Gastrocnemius medialis (tissue), 4 donors: ENCODE measurements at regions not wholly inside any gene's neighbourhood (a gene's known extent, or its start where the extent isn't known, plus 50 kb on each side); places are given as distances from the start of the nearest gene placed in this dataset.

Experiments
- POLR2A ChIP-seq, 2 donors: fragments of 450-650 bp; IDR thresholded peaks; one replicate each; pipeline ENCODE4 v1.6.1; 2017; ENCODE audit warnings: antibody characterized with exemption in 2 of 2, mild to moderate bottlenecking in 2 of 2, moderate library complexity in 2 of 2
- TF ChIP-seq, protein P1 (sequence below), 5 experiments: fragments of 450-650 bp in 3 of 5; fragments of 200-600 bp in 2 of 5; sonication (generic) in 2 of 5; IDR thresholded peaks in 4 of 5; conservative IDR thresholded peaks in 1 of 5; 1 replicate in 4 of 5; 2 replicates in 1 of 5; pipeline ENCODE4 v1.5.1; 2016 to 2019; ENCODE audit warnings: antibody characterized with exemption in 5 of 5, mild to moderate bottlenecking in 3 of 5, moderate library complexity in 3 of 5

GRCh38 chr3:26015752-26016151 is 225.9 kb downstream of the OXSM start:
- TF ChIP-seq, protein P1, sequence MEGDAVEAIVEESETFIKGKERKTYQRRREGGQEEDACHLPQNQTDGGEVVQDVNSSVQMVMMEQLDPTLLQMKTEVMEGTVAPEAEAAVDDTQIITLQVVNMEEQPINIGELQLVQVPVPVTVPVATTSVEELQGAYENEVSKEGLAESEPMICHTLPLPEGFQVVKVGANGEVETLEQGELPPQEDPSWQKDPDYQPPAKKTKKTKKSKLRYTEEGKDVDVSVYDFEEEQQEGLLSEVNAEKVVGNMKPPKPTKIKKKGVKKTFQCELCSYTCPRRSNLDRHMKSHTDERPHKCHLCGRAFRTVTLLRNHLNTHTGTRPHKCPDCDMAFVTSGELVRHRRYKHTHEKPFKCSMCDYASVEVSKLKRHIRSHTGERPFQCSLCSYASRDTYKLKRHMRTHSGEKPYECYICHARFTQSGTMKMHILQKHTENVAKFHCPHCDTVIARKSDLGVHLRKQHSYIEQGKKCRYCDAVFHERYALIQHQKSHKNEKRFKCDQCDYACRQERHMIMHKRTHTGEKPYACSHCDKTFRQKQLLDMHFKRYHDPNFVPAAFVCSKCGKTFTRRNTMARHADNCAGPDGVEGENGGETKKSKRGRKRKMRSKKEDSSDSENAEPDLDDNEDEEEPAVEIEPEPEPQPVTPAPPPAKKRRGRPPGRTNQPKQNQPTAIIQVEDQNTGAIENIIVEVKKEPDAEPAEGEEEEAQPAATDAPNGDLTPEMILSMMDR (IDR thresholded peaks at IDR 0.05 in 4 of 5, conservative IDR thresholded peaks at IDR 0.05 in 1 of 5): no peak
- TF ChIP-seq POLR2A (IDR thresholded peaks at IDR 0.05): no peak
